ENCODE measurements at regions not wholly inside any gene's neighbourhood (a gene's known extent, or its start where the extent isn't known, plus 50 kb on each side); places are given as distances from the start of the nearest gene placed in this dataset.

DNA sequence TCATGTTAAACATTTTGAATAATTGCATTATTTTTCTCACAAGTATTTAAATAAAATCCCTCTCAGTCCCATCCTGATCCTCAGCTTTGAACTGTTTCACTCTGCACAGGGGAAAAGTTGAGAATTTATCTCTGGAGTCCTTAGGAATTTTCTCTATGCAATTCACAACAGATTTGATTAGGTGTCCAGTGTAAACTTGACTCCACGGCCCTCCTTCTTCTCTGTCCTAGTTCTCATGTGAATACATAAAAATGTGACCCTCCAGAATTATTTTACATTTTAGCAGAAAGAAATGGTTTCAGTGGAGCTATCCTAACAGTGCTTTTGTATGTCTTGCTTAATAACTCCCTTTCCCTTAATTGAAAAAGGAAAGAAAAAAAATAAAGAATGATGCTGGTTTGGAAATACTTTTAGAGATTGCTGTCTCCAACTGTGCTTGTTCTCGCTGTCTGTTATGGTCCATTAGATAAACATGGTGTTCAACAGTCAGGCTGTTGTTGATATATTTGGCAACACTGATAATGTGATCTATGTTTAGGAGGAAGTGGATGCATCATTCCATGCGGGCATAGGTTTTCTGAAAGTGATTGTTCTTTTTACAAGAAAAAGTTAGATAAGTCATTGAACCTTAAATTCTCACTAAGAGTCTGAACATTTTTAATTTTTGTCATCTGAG lies 599.4 kb upstream of the CITED2 start:
- TF ChIP-seq, protein P1, sequence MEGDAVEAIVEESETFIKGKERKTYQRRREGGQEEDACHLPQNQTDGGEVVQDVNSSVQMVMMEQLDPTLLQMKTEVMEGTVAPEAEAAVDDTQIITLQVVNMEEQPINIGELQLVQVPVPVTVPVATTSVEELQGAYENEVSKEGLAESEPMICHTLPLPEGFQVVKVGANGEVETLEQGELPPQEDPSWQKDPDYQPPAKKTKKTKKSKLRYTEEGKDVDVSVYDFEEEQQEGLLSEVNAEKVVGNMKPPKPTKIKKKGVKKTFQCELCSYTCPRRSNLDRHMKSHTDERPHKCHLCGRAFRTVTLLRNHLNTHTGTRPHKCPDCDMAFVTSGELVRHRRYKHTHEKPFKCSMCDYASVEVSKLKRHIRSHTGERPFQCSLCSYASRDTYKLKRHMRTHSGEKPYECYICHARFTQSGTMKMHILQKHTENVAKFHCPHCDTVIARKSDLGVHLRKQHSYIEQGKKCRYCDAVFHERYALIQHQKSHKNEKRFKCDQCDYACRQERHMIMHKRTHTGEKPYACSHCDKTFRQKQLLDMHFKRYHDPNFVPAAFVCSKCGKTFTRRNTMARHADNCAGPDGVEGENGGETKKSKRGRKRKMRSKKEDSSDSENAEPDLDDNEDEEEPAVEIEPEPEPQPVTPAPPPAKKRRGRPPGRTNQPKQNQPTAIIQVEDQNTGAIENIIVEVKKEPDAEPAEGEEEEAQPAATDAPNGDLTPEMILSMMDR (conservative IDR thresholded peaks at IDR 0.05 in 1 of 2, IDR thresholded peaks at IDR 0.05 in 1 of 2; ENCODE audit: extremely low read depth in 1 of 2, insufficient read depth in 1 of 2, low read depth in 1 of 2, low read length in 2 of 2), result no peak
- no peak for TF ChIP-seq EZH2 (IDR thresholded peaks at IDR 0.05; ENCODE audit: borderline replicate concordance, low read length)

All from mammary epithelial cell (primary cell).